H1 (cell line): ENCODE measurements at regions not wholly inside any gene's neighbourhood (a gene's known extent, or its start where the extent isn't known, plus 50 kb on each side); places are given as distances from the start of the nearest gene placed in this dataset.

Experiments used
- BCL11A ChIP-seq, 2 experiments: IDR thresholded peaks; one replicate each; pipeline ENCODE4 v1.6.1; 2011; ENCODE audit warnings: low read depth in 2 of 2, low read length in 2 of 2, mild to moderate bottlenecking in 2 of 2
- KDM1A ChIP-seq: fragments of 200-600, 300-600 bp; sonication (generic); IDR thresholded peaks from 2 replicates; pipeline ENCODE4 v1.7.1; 2016; ENCODE audit warnings: mild to moderate bottlenecking, low read length, borderline replicate concordance
- NANOG ChIP-seq: IDR thresholded peaks from 2 replicates; pipeline ENCODE4 v1.6.1; 2011; ENCODE audit warnings: low read length, low read depth, mild to moderate bottlenecking, inconsistent platforms; ENCODE audit not compliant: insufficient read depth, poor library complexity, severe bottlenecking
- POU5F1 ChIP-seq: IDR thresholded peaks from 2 replicates; pipeline ENCODE4 v1.6.1; 2011; ENCODE audit warnings: low read depth, mild to moderate bottlenecking, low read length, moderate library complexity
- RAD21 ChIP-seq, 2 experiments: IDR thresholded peaks in 1 of 2; conservative IDR thresholded peaks in 1 of 2; 2 replicates each; pipeline ENCODE4 v1.6.1; 2011; ENCODE audit warnings: low read depth in 2 of 2, low read length in 2 of 2, improper control_type of control experiment in 1 of 2, inconsistent platforms in 1 of 2, mild to moderate bottlenecking in 1 of 2, moderate library complexity in 1 of 2
- TAF1 ChIP-seq: IDR thresholded peaks from 2 replicates; pipeline ENCODE4 v1.6.1; 2011; ENCODE audit warnings: mild to moderate bottlenecking, low read depth, low read length
- ZNF274 ChIP-seq: IDR thresholded peaks from 2 replicates; pipeline ENCODE4 v1.7.0; 2012; ENCODE audit warnings: low read length, borderline replicate concordance; ENCODE audit errors: extremely low read depth
- TF ChIP-seq, protein P1 (sequence below): fragments of 300-600 bp; sonication (generic); IDR thresholded peaks from 2 replicates; pipeline ENCODE4 v1.7.1; 2012; ENCODE audit warnings: low read length, moderate library complexity, mild to moderate bottlenecking, inconsistent platforms; ENCODE audit not compliant: insufficient replicate concordance

DNA sequence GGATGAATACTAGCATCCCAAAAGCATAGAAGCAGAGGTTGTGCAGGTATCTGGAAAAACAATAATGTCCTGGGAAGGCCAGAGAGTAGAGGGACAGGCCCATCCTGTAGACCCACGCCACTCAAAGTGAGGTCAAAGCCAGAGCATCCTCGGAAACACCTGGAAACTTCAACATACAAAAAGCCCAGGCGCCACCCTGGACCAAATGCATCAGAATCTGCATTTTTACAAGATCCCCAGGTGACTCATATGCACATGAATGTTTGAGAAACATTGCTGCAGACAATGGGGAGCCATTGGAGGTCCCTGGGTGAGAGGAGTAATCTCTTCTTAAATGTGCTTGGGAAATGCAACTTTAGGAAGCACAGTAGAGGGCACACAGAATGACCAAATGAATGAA is 684.1 kb downstream of the DIAPH3 start (continued):
- TF ChIP-seq TAF1 (no peak), KDM1A (peak; percentile 55; the same call in 1 of the 2 replicates), ZNF274 (no peak), RAD21 (IDR thresholded peaks at IDR 0.05 in 1 of 2, conservative IDR thresholded peaks at IDR 0.05 in 1 of 2; ENCODE audit: low read depth in 2 of 2, low read length in 2 of 2) (peak in 1 of 2 experiments; percentile 17; a peak in 1 of 4 replicates), BCL11A (IDR thresholded peaks at IDR 0.05; ENCODE audit: low read depth in 2 of 2, low read length in 2 of 2) (no peak), NANOG (peak; percentile 65), POU5F1 (peak; percentile 62; the same call in 1 of the 2 replicates)
- TF ChIP-seq, protein P1, sequence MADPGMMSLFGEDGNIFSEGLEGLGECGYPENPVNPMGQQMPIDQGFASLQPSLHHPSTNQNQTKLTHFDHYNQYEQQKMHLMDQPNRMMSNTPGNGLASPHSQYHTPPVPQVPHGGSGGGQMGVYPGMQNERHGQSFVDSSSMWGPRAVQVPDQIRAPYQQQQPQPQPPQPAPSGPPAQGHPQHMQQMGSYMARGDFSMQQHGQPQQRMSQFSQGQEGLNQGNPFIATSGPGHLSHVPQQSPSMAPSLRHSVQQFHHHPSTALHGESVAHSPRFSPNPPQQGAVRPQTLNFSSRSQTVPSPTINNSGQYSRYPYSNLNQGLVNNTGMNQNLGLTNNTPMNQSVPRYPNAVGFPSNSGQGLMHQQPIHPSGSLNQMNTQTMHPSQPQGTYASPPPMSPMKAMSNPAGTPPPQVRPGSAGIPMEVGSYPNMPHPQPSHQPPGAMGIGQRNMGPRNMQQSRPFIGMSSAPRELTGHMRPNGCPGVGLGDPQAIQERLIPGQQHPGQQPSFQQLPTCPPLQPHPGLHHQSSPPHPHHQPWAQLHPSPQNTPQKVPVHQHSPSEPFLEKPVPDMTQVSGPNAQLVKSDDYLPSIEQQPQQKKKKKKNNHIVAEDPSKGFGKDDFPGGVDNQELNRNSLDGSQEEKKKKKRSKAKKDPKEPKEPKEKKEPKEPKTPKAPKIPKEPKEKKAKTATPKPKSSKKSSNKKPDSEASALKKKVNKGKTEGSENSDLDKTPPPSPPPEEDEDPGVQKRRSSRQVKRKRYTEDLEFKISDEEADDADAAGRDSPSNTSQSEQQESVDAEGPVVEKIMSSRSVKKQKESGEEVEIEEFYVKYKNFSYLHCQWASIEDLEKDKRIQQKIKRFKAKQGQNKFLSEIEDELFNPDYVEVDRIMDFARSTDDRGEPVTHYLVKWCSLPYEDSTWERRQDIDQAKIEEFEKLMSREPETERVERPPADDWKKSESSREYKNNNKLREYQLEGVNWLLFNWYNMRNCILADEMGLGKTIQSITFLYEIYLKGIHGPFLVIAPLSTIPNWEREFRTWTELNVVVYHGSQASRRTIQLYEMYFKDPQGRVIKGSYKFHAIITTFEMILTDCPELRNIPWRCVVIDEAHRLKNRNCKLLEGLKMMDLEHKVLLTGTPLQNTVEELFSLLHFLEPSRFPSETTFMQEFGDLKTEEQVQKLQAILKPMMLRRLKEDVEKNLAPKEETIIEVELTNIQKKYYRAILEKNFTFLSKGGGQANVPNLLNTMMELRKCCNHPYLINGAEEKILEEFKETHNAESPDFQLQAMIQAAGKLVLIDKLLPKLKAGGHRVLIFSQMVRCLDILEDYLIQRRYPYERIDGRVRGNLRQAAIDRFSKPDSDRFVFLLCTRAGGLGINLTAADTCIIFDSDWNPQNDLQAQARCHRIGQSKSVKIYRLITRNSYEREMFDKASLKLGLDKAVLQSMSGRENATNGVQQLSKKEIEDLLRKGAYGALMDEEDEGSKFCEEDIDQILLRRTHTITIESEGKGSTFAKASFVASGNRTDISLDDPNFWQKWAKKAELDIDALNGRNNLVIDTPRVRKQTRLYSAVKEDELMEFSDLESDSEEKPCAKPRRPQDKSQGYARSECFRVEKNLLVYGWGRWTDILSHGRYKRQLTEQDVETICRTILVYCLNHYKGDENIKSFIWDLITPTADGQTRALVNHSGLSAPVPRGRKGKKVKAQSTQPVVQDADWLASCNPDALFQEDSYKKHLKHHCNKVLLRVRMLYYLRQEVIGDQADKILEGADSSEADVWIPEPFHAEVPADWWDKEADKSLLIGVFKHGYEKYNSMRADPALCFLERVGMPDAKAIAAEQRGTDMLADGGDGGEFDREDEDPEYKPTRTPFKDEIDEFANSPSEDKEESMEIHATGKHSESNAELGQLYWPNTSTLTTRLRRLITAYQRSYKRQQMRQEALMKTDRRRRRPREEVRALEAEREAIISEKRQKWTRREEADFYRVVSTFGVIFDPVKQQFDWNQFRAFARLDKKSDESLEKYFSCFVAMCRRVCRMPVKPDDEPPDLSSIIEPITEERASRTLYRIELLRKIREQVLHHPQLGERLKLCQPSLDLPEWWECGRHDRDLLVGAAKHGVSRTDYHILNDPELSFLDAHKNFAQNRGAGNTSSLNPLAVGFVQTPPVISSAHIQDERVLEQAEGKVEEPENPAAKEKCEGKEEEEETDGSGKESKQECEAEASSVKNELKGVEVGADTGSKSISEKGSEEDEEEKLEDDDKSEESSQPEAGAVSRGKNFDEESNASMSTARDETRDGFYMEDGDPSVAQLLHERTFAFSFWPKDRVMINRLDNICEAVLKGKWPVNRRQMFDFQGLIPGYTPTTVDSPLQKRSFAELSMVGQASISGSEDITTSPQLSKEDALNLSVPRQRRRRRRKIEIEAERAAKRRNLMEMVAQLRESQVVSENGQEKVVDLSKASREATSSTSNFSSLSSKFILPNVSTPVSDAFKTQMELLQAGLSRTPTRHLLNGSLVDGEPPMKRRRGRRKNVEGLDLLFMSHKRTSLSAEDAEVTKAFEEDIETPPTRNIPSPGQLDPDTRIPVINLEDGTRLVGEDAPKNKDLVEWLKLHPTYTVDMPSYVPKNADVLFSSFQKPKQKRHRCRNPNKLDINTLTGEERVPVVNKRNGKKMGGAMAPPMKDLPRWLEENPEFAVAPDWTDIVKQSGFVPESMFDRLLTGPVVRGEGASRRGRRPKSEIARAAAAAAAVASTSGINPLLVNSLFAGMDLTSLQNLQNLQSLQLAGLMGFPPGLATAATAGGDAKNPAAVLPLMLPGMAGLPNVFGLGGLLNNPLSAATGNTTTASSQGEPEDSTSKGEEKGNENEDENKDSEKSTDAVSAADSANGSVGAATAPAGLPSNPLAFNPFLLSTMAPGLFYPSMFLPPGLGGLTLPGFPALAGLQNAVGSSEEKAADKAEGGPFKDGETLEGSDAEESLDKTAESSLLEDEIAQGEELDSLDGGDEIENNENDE = no peak
